DMS79 (cell line): ENCODE measurements at regions not wholly inside any gene's neighbourhood (a gene's known extent, or its start where the extent isn't known, plus 50 kb on each side); places are given as distances from the start of the nearest gene placed in this dataset.

Experiments
- DNase-seq: peaks from one replicate; lab custom pipeline; 2025; lab: John Stamatoyannopoulos, UW

- DNase-seq: no peak
Measured at GRCh38 chr4:13054420-13054970, 429.6 kb downstream of the RAB28 start.

- no peak for DNase-seq
Measured at GRCh38 chr4:13047591-13047990, 436.5 kb downstream of the RAB28 start.

GRCh38 chr4:13036841-13037240 is 447.3 kb downstream of the RAB28 start:
- DNase-seq: no peak

- DNase-seq: no peak
Measured at GRCh38 chr4:13032936-13033335, 451.2 kb downstream of the RAB28 start.

- no peak for DNase-seq
Measured at GRCh38 chr4:13024147-13025105, 459.7 kb downstream of the RAB28 start.

- DNase-seq: no peak
Measured at GRCh38 chr4:13007802-13008470, 476.2 kb downstream of the RAB28 start.

- DNase-seq: no peak
Measured at GRCh38 chr4:12993923-12994322, 490.2 kb downstream of the RAB28 start.

GRCh38 chr4:12987284-12987683 is 496.9 kb downstream of the RAB28 start:
- no peak for DNase-seq

GRCh38 chr4:12979797-12980196 is 504.3 kb downstream of the RAB28 start:
- no peak for DNase-seq

GRCh38 chr4:12978310-12978709 is 505.8 kb downstream of the RAB28 start:
- no peak for DNase-seq

GRCh38 chr4:12975511-12975910 is 508.6 kb downstream of the RAB28 start:
- no peak for DNase-seq

GRCh38 chr4:12973522-12973921 is 510.6 kb downstream of the RAB28 start:
- DNase-seq: no peak

GRCh38 chr4:12968345-12968744 is 515.8 kb downstream of the RAB28 start:
- no peak for DNase-seq

- DNase-seq: no peak
Measured at GRCh38 chr4:12966726-12967125, 517.4 kb downstream of the RAB28 start.

GRCh38 chr4:12965334-12965733 is 518.8 kb downstream of the RAB28 start:
- DNase-seq: no peak

- no peak for DNase-seq
Measured at GRCh38 chr4:12963912-12964311, 520.2 kb downstream of the RAB28 start.

GRCh38 chr4:12963291-12963690 is 520.8 kb downstream of the RAB28 start:
- DNase-seq: no peak

- DNase-seq: no peak
Measured at GRCh38 chr4:12961713-12962112, 522.4 kb downstream of the RAB28 start.

- no peak for DNase-seq
Measured at GRCh38 chr4:12958436-12958835, 525.7 kb downstream of the RAB28 start.

GRCh38 chr4:12957108-12957507 is 527.0 kb downstream of the RAB28 start:
- no peak for DNase-seq

- no peak for DNase-seq
Measured at GRCh38 chr4:12956026-12956425, 528.1 kb downstream of the RAB28 start.

GRCh38 chr4:12949719-12950490 is 534.2 kb downstream of the RAB28 start:
- DNase-seq: no peak
